ENCODE measurements at regions not wholly inside any gene's neighbourhood (a gene's known extent, or its start where the extent isn't known, plus 50 kb on each side); places are given as distances from the start of the nearest gene placed in this dataset.

- TF ChIP-seq POLR2A (IDR thresholded peaks at IDR 0.05) (no peak), CTCF (IDR thresholded peaks at IDR 0.05) (no peak)
Measured at GRCh38 chr14:88960496-88960895, 136.0 kb downstream of the TTC8 start.

Data from ovary (tissue), 3 donors.